ENCODE measurements at regions not wholly inside any gene's neighbourhood (a gene's known extent, or its start where the extent isn't known, plus 50 kb on each side); places are given as distances from the start of the nearest gene placed in this dataset.

DNA sequence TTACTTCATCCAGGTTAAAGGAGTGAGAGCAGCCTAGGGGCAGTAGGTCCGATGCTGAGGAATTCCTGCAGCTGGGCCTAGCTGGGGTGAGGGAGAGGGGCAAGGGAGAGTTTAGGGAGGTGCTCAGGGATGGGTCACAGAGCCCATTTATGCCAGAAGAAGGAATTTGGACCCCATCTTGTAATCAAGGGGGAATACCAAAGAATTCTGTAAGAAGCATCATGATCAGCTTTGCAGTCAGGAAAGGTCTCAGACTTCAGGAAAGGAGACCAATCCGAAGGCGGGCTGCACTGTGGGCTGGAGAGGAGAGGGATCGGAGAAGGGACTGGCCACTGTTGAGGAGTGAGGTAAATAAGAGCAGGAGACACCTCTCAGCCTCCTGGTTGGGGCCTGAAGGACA, 566.6 kb upstream of the MGMT start:
- TF ChIP-seq, protein P1, sequence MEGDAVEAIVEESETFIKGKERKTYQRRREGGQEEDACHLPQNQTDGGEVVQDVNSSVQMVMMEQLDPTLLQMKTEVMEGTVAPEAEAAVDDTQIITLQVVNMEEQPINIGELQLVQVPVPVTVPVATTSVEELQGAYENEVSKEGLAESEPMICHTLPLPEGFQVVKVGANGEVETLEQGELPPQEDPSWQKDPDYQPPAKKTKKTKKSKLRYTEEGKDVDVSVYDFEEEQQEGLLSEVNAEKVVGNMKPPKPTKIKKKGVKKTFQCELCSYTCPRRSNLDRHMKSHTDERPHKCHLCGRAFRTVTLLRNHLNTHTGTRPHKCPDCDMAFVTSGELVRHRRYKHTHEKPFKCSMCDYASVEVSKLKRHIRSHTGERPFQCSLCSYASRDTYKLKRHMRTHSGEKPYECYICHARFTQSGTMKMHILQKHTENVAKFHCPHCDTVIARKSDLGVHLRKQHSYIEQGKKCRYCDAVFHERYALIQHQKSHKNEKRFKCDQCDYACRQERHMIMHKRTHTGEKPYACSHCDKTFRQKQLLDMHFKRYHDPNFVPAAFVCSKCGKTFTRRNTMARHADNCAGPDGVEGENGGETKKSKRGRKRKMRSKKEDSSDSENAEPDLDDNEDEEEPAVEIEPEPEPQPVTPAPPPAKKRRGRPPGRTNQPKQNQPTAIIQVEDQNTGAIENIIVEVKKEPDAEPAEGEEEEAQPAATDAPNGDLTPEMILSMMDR (conservative IDR thresholded peaks at IDR 0.05; ENCODE audit: low read depth, low read length) = no peak
- no peak for TF ChIP-seq EZH2phosphoT487 (IDR thresholded peaks at IDR 0.05; ENCODE audit: borderline replicate concordance, low read length)
- TF ChIP-seq EZH2 (IDR thresholded peaks at IDR 0.05; ENCODE audit: low read length, unreplicated experiment) = no peak

Data from PC-3 (cell line).